Common myeloid progenitor, CD34-positive (primary cell): ENCODE measurements at regions not wholly inside any gene's neighbourhood (a gene's known extent, or its start where the extent isn't known, plus 50 kb on each side); places are given as distances from the start of the nearest gene placed in this dataset.

Source experiments
- CTCF ChIA-PET: fragments of 350-600 bp; sonication (Branson Sonifier 250); formaldehyde crosslinking; loops from one replicate; lab custom pipeline; 2021; ENCODE audit warnings: antibody characterized with exemption; lab: Charles Lee
- POLR2A ChIA-PET: fragments of 350-600 bp; sonication (Branson Sonifier 250); formaldehyde crosslinking; loops from one replicate; lab custom pipeline; 2021; ENCODE audit warnings: antibody characterized with exemption; lab: Charles Lee
- DNase-seq, 3 donors: peaks; one replicate each; pipeline versions ENCODE4 v3.0.0 to v3.0.0-alpha.2; 2013
- H3K27ac ChIP-seq, 2 experiments: 1 replicate in 1 of 2; 2 replicates in 1 of 2; pipeline ENCODE4 v1.7.0; 2013; ENCODE audit warnings: inconsistent platforms in 2 of 2, low read length in 2 of 2, mild to moderate bottlenecking in 2 of 2, low read depth in 1 of 2, moderate library complexity in 1 of 2; ENCODE audit not compliant: severe bottlenecking in 2 of 2, insufficient read depth in 1 of 2, poor library complexity in 1 of 2
- H3K27me3 ChIP-seq, 5 experiments: replicated peaks in 2 of 5; 1 replicate in 3 of 5; 2 replicates in 2 of 5; pipeline versions ENCODE4 v1.6.1 to v1.7.0; 2013; ENCODE audit warnings: low read length in 4 of 5, mild to moderate bottlenecking in 2 of 5, moderate library complexity in 2 of 5, inconsistent platforms in 1 of 5; ENCODE audit not compliant: insufficient read depth in 5 of 5, control insufficient read depth in 4 of 5
- H3K36me3 ChIP-seq, 4 experiments: 1 replicate in 2 of 4; 2 replicates in 2 of 4; pipeline versions ENCODE4 v1.6.1 to v1.7.0; 2013; ENCODE audit warnings: low read length in 3 of 4, control low read depth in 1 of 4, mild to moderate bottlenecking in 1 of 4; ENCODE audit not compliant: control insufficient read depth in 4 of 4, insufficient read depth in 4 of 4
- H3K4me1 ChIP-seq, 4 experiments: 1 replicate in 3 of 4; 2 replicates in 1 of 4; pipeline versions ENCODE4 v1.6.1 to v1.7.1; 2013; ENCODE audit warnings: low read length in 3 of 4, mild to moderate bottlenecking in 3 of 4, control low read depth in 1 of 4, inconsistent platforms in 1 of 4, moderate library complexity in 1 of 4; ENCODE audit not compliant: control insufficient read depth in 4 of 4, insufficient read depth in 4 of 4; ENCODE audit errors: control extremely low read depth in 1 of 4
- H3K4me3 ChIP-seq, 7 experiments: 1 replicate in 4 of 7; 2 replicates in 3 of 7; pipeline versions ENCODE4 v1.5.1 to v1.7.0; 2013; ENCODE audit warnings: mild to moderate bottlenecking in 7 of 7, low read length in 6 of 7, moderate library complexity in 6 of 7, inconsistent platforms in 2 of 7, low read depth in 2 of 7, control low read depth in 1 of 7; ENCODE audit not compliant: insufficient read depth in 4 of 7, control insufficient read depth in 1 of 7; ENCODE audit errors: extremely low read depth in 1 of 7
- H3K9me3 ChIP-seq, 5 experiments: 1 replicate in 4 of 5; 2 replicates in 1 of 5; pipeline versions ENCODE4 v1.6.1 to v1.7.1; 2013; ENCODE audit warnings: low read length in 4 of 5, mild to moderate bottlenecking in 2 of 5, inconsistent platforms in 1 of 5, low read depth in 1 of 5, moderate library complexity in 1 of 5; ENCODE audit not compliant: control insufficient read depth in 4 of 5, insufficient read depth in 2 of 5; ENCODE audit errors: control extremely low read depth in 1 of 5
- WGBS: methylation state at CpG from one replicate; pipeline ENCODE4 v1.1.5; 2013; ENCODE audit not compliant: insufficient coverage; 5-methylcytosine and 5-hydroxymethylcytosine counted together

DNA sequence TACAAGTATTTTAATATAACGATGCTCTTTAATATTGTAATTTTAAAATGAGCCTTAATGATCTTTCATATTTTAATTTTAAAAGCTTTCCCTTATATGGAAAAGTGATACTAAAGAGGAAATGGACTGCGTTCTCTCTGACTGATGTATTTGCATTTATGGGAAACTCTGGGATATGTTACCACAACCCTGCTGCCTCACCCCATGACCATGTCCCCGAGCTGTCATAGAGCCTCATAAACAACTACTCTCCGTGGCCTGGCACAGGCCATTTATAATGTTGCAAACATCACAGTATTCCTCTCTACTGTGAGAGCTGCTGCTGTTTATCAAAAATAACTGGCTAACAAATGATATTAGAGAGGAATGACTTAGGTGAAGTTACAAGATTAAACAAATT lies 75.8 kb upstream of the SEC11C start:
- H3K4me1 ChIP-seq = peaks cover 0 to 10% (median 3%) of the 10 kb centered on the region in 4 experiments
- no peaks in the 10 kb centered on the region for H3K36me3 ChIP-seq
- H3K4me3 ChIP-seq = no peak overlapping the region
- POLR2A ChIA-PET = no interaction called here
- H3K27ac ChIP-seq = no peak overlapping the region
- no CpG with 5 or more reads among the region's 4 CpGs for WGBS
- CTCF ChIA-PET = interaction anchor here (1.5 to 10.7 kb wide), 4 partner anchors 25 to 295 kb away, joined by 3 to 102 read pairs (median 34); no protein-coding TSS in a partner anchor
- H3K27me3 ChIP-seq = peaks cover 0 to 4% (median 0%) of the 10 kb centered on the region in 5 experiments
- H3K9me3 ChIP-seq = no peaks in the 10 kb centered on the region
- DNase-seq = no peak

DNA sequence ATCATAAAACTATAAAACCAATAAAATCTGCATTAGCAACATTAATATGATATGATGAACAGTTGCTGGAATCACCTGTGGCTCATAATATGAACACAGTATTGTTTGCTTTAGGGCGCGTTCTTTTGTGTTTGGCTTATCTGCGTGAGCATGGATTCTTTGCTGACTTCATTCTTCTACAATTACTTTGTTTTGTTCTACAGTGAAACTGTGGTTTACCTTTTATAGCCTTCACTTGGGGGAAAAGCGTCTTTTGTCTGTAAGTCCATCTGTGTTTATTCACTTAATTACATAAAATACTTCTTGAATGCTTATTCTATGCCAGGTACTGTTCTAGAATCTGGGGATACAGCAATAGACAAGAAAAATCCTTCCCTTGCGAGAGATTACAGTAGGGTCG lies 74.0 kb upstream of the SEC11C start:
- Histone ChIP-seq H3K9me3 (no peaks in the 10 kb centered on the region), H3K4me1 (peaks cover 0 to 10% (median 3%) of the 10 kb centered on the region in 4 experiments), H3K36me3 (no peaks in the 10 kb centered on the region), H3K27me3 (peaks cover 0 to 3% (median 0%) of the 10 kb centered on the region in 5 experiments), H3K4me3 (no peak overlapping the region), H3K27ac (no peak overlapping the region)
- WGBS = 91% methylated on average over 3 of the region's 6 CpGs
- ChIA-PET POLR2A (no interaction called here), CTCF (interaction anchor here (1.3 to 10.7 kb wide), 4 partner anchors 17 to 302 kb away, joined by 3 to 102 read pairs (median 34); no protein-coding TSS in a partner anchor)
- no peak for DNase-seq

DNA sequence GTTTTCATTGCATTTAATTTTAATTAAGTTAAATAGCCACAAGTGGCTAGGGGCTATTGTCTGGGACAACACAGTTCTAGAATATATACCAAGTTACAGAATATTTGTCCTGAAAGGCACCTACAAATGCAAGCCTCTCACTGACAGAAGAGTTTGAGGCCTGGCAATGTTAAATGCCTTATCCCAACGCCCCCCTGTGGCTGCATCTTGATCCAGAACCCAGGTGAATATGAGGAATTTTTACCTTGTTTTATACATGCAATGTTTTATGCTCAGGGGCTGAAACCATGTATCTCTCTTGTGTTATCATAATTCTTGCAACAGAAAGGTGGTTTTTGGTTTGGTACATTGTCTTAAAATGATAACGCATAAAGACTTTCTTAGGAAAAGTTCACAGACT lies 71.8 kb upstream of the SEC11C start:
- Histone ChIP-seq H3K4me3 (no peak overlapping the region), H3K9me3 (no peaks in the 10 kb centered on the region), H3K36me3 (no peaks in the 10 kb centered on the region), H3K4me1 (peaks cover 0 to 10% (median 3%) of the 10 kb centered on the region in 4 experiments), H3K27me3 (peaks cover 0 to 3% (median 0%) of the 10 kb centered on the region in 5 experiments), H3K27ac (no peak overlapping the region)
- CTCF ChIA-PET = interaction anchor here (1.1 to 6.8 kb wide), 5 partner anchors 15 to 304 kb away, joined by 4 to 88 read pairs (median 6); no protein-coding TSS in a partner anchor
- DNase-seq = peak in 2 of 3 donors; percentile 17 to 24
- WGBS = 38% methylated on average over 1 of the region's 2 CpGs
- POLR2A ChIA-PET = no interaction called here

DNA sequence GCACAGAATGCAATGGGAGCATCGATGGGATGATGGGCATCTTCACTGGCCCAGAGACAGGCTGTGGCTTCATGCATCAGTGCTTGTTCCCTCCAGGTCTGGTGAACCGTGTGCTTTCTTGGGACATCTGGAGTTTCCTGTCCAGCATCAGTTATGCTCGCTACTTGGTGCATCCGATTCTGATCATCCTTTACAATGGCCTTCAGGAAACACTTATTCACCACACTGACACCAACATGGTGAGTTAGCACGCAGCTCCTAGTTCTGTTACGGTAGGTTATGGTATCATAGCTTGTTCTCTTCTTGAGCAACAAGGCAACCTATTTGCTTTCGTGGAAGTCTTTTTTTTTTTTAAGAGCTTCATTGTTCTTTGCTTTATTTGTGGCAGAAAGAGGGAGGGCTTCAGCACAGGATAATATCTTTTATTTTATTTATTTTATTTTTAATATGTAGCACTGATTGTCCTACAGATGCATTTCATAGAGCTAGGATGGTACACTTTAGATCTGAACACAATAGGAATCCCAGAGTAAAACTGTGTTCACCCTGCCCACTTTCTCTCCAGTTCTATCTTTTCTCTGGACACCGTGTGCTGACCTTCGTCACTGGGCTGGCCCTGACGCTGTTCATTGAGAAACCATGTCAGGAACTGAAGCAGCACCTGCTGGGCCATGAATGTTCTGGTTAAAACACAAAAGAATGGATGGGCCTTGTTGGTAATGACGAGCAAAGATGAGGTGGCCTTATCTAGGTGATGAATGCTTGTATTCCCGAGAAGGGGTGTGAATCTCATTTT lies 71.2 kb upstream of the SEC11C start:
- DNase-seq = no peak
- Histone ChIP-seq H3K4me3 (no peak overlapping the region), H3K9me3 (no peaks in the 10 kb centered on the region), H3K36me3 (no peaks in the 10 kb centered on the region), H3K27ac (no peak overlapping the region), H3K4me1 (peaks cover 0 to 6% (median 1%) of the 10 kb centered on the region in 4 experiments), H3K27me3 (peaks cover 0 to 3% (median 0%) of the 10 kb centered on the region in 5 experiments)
- ChIA-PET POLR2A (no interaction called here), CTCF (interaction anchor here (1.1 to 6.8 kb wide), 4 partner anchors 14 to 305 kb away, joined by 4 to 88 read pairs (median 44); no protein-coding TSS in a partner anchor)
- WGBS = 84% methylated on average over 10 of the region's 12 CpGs

DNA sequence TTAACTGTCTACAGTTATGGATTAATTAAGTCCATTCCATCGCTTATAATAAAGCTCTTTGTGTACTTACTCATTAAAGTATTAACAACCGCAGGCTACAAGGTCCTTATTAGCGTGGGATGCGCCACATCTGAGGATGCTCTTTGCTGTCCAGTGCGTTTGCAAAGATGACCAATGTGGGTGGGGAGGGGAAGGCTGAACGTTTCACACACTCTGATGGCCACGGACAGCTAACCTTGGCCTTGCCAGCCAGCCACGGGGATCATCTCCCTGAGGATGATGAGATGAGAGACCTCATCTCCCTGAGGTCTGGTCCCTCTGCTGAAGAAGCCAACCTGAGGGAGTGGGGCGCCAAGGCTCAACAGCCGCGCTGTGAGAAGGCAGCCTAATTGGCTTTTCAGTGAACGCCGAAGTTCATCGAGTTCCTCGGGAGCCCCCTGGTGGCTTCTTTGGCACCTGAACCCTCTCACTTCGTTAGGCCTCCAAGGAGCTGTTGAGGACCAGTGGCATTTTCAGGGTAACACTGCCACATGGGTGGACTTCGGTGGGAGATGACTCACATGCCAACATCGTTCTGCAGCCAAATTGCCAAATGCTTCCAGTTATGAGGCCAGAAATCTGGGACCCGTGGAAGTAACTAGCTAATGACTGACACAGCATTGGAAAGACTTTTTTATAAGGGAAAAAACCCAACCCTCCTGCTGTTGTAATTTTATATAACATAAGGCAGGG lies 69.3 kb upstream of the SEC11C start:
- CTCF ChIA-PET = interaction anchor here (0.7 to 6.8 kb wide), 15 partner anchors 9 to 686 kb away, joined by 3 to 88 read pairs (median 4); no protein-coding TSS in a partner anchor
- 22% methylated on average over 13 of the region's 19 CpGs for WGBS
- H3K4me1 ChIP-seq = no peaks in the 10 kb centered on the region

DNA sequence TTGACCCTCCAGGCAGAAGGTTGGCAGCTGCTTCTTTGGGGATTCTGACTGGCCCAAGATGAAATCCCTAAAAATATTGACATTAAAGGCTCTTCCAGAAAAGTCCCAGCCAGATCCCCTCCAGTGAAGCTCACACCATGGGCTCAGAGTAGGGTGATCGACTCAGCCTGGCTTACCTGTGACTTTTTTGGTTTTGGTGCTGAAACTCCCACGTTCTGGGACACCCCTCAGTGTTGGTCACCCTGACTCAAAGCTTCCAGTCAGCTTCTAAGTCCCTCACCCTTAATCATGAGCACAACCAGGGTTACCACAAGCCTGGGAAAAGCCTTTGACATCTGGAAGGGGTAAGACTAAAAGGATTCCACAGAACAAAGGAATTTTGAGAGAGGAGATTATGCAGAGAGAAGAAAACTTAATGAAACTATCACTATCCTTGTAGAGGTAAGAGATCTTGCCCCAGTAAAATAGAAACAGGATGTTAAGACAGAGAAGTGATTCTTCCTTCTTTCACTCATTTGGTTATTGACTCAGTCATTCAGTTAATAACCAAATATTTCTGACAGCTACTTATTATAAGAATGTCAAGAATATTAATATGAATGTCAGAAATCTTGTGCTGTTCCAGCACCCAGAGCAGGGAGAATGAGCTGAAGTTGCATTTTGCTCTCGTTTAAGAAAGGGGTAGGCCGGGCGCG lies 66.8 kb upstream of the SEC11C start:
- POLR2A ChIA-PET = no interaction called here
- DNase-seq = no peak
- WGBS = no CpG with 5 or more reads among the region's 6 CpGs

More for the DNA sequence above, 69.3 kb upstream of the SEC11C start:
- Histone ChIP-seq H3K27ac (no peak overlapping the region), H3K27me3 (peaks cover 0 to 3% (median 0%) of the 10 kb centered on the region in 5 experiments), H3K36me3 (no peaks in the 10 kb centered on the region), H3K9me3 (no peaks in the 10 kb centered on the region), H3K4me3 (no peak overlapping the region)
- DNase-seq = peak; percentile 85 to 92 (median 89)
- POLR2A ChIA-PET = no interaction called here

More for the DNA sequence above, 66.8 kb upstream of the SEC11C start:
- H3K4me3 ChIP-seq = no peak overlapping the region
- H3K27me3 ChIP-seq = peaks cover 0 to 3% (median 0%) of the 10 kb centered on the region in 5 experiments
- CTCF ChIA-PET = interaction anchor here (1.4 to 6.8 kb wide), 4 partner anchors 12 to 304 kb away, joined by 3 to 88 read pairs (median 44); no protein-coding TSS in a partner anchor
- no peaks in the 10 kb centered on the region for H3K36me3 ChIP-seq
- no peak overlapping the region for H3K27ac ChIP-seq
- H3K4me1 ChIP-seq = no peaks in the 10 kb centered on the region
- H3K9me3 ChIP-seq = no peaks in the 10 kb centered on the region
